HL-60 (cell line): ENCODE measurements at regions not wholly inside any gene's neighbourhood (a gene's known extent, or its start where the extent isn't known, plus 50 kb on each side); places are given as distances from the start of the nearest gene placed in this dataset.
"Not testable (repeated sequence)": the region's sequence is repeated elsewhere in the genome, so short reads cannot be mapped to it uniquely, and the experiment has no call there.

ENCODE experiments used
- DNase-seq, 2 experiments: peaks; one replicate each; pipeline ENCODE4 v3.0.0-alpha.2; 2010 to 2020; ENCODE audit warnings: low read depth in 1 of 2, low spot score in 1 of 2
- H3K27ac ChIP-seq: fragments of 250-450 bp; sonication (Bioruptor Pico); replicated peaks from 2 replicates; pipeline ENCODE4 v1.5.1; 2020; ENCODE audit warnings: mild to moderate bottlenecking, moderate library complexity
- H3K27me3 ChIP-seq: fragments of 250-450 bp; sonication (Bioruptor Pico); 2 replicates; pipeline ENCODE4 v1.5.1; 2021; ENCODE audit warnings: mild to moderate bottlenecking, moderate library complexity; ENCODE audit not compliant: insufficient read depth, poor library complexity, severe bottlenecking
- H3K4me3 ChIP-seq: replicated peaks from 2 replicates; pipeline ENCODE4 v1.5.1; 2011; ENCODE audit warnings: mild to moderate bottlenecking, control low read depth, low read length; ENCODE audit not compliant: insufficient read depth
- GABPA ChIP-seq: IDR thresholded peaks from 2 replicates; pipeline ENCODE4 v1.6.1; 2012; ENCODE audit warnings: low read depth
- POLR2AphosphoS5 ChIP-seq: IDR thresholded peaks from 2 replicates; pipeline ENCODE4 v1.6.1; 2012; ENCODE audit warnings: low read depth
- SPI1 ChIP-seq: IDR thresholded peaks from 2 replicates; pipeline ENCODE4 v1.6.1; 2012; ENCODE audit warnings: low read depth, mild to moderate bottlenecking, borderline replicate concordance
- TF ChIP-seq, protein P1 (sequence below): IDR thresholded peaks from 2 replicates; pipeline ENCODE4 v1.6.1; 2012; ENCODE audit warnings: low read depth; ENCODE audit not compliant: insufficient replicate concordance
- TF ChIP-seq, protein P2 (sequence below): IDR thresholded peaks from one replicate; pipeline ENCODE4 v1.5.1; 2011; ENCODE audit warnings: low read length, control low read depth, inconsistent platforms; ENCODE audit not compliant: insufficient read depth

DNA sequence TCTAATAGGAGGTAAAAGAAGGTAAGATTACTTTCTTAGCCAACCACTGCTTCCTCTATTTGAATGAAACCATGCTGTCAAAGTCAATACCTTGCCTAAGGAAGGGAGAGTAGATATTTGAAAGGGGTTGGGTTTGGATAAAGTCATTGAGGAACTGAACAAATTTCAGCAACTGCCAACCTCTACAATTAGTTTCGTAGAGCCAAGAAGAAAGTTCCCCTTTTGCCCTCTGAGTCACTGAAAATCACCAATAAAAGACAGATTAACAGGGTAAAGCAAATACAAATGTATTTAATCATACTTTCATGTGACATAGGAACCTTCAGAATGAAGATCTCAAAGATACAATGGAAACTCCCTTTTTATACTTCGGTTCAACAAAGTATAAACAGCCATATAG lies 615.7 kb downstream of the GABRG2 start:
- Histone ChIP-seq H3K27ac (no peak overlapping the region), H3K27me3 (no peaks in the 10 kb centered on the region), H3K4me3 (no peak overlapping the region)
- TF ChIP-seq, protein P1, sequence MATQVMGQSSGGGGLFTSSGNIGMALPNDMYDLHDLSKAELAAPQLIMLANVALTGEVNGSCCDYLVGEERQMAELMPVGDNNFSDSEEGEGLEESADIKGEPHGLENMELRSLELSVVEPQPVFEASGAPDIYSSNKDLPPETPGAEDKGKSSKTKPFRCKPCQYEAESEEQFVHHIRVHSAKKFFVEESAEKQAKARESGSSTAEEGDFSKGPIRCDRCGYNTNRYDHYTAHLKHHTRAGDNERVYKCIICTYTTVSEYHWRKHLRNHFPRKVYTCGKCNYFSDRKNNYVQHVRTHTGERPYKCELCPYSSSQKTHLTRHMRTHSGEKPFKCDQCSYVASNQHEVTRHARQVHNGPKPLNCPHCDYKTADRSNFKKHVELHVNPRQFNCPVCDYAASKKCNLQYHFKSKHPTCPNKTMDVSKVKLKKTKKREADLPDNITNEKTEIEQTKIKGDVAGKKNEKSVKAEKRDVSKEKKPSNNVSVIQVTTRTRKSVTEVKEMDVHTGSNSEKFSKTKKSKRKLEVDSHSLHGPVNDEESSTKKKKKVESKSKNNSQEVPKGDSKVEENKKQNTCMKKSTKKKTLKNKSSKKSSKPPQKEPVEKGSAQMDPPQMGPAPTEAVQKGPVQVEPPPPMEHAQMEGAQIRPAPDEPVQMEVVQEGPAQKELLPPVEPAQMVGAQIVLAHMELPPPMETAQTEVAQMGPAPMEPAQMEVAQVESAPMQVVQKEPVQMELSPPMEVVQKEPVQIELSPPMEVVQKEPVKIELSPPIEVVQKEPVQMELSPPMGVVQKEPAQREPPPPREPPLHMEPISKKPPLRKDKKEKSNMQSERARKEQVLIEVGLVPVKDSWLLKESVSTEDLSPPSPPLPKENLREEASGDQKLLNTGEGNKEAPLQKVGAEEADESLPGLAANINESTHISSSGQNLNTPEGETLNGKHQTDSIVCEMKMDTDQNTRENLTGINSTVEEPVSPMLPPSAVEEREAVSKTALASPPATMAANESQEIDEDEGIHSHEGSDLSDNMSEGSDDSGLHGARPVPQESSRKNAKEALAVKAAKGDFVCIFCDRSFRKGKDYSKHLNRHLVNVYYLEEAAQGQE: no peak
- no peak for TF ChIP-seq SPI1
- TF ChIP-seq, protein P2, sequence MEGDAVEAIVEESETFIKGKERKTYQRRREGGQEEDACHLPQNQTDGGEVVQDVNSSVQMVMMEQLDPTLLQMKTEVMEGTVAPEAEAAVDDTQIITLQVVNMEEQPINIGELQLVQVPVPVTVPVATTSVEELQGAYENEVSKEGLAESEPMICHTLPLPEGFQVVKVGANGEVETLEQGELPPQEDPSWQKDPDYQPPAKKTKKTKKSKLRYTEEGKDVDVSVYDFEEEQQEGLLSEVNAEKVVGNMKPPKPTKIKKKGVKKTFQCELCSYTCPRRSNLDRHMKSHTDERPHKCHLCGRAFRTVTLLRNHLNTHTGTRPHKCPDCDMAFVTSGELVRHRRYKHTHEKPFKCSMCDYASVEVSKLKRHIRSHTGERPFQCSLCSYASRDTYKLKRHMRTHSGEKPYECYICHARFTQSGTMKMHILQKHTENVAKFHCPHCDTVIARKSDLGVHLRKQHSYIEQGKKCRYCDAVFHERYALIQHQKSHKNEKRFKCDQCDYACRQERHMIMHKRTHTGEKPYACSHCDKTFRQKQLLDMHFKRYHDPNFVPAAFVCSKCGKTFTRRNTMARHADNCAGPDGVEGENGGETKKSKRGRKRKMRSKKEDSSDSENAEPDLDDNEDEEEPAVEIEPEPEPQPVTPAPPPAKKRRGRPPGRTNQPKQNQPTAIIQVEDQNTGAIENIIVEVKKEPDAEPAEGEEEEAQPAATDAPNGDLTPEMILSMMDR: no peak
- no peak for TF ChIP-seq POLR2AphosphoS5
- no peak for TF ChIP-seq GABPA
- no peak for DNase-seq

DNA sequence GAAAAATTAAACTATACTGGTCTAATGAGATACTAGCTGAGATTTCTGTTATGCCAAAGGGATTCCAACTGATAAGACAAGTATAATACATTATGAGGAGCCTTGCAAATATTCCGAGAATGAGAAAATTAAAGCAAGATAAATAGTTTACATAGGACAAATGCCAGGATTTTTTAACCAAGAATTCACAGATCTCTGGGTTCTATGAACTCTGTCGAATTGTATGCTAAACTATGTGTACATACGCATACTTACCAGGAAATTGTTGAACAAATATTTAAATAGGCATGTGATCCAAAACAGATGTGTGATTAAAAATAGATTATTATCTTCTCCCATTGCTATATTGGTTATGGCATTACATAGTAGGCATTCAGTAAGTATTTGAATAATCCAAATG lies 616.6 kb downstream of the GABRG2 start:
- no peak overlapping the region for H3K27ac ChIP-seq
- TF ChIP-seq GABPA (no peak), POLR2AphosphoS5 (no peak), SPI1 (no peak)
- TF ChIP-seq, protein P2: no peak
- TF ChIP-seq, protein P1: no peak
- no peak for DNase-seq
- H3K4me3 ChIP-seq: no peak overlapping the region
- H3K27me3 ChIP-seq: no peaks in the 10 kb centered on the region

DNA sequence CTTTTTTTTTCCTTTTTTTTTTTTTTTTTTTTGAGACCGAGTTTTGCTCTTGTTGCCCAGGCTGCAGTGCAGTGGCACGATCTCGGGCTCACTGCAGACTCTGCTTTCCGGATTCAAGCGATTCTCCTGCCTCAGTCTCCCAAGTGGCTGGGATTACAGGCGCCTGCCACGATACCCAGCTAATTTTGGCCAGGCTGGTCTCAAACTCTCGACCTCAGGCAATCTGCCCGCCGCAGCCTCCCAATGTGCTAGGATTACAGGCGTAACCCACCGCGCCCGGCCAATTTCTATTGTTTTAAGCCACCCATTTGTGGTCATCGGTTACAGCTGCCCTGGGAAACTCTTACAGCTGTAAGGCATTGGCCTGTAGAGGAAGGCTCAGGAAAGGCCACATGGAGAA lies 617.7 kb downstream of the GABRG2 start:
- H3K4me3 ChIP-seq: no peak overlapping the region
- H3K27me3 ChIP-seq: no peaks in the 10 kb centered on the region
- TF ChIP-seq POLR2AphosphoS5 (no peak), SPI1 (no peak), GABPA (no peak)
- TF ChIP-seq, protein P1: no peak
- TF ChIP-seq, protein P2: no peak
- DNase-seq: no peak
- no peak overlapping the region for H3K27ac ChIP-seq

DNA sequence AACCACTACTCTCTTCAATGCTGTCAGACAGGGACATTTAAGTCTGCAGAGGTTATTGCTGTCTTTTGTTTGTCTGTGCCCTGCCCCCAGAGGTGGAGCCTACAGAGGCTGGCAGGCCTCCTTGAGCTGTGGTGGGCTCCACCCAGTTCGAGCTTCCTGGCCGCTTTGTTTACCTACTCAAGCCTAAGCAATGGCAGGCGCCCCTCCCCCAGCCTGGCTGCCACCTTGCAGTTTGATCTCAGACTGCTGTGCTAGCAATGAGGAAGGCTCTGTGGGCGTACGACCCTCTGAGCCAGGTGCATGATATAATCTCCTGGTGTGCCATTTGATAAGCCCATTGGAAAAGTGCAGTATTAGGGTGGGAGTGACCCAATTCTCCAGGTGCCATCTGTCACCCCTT lies 628.7 kb downstream of the GABRG2 start:
- not testable (repeated sequence) for H3K27ac ChIP-seq, H3K4me3 ChIP-seq

More for the DNA sequence above, 628.7 kb downstream of the GABRG2 start:
- H3K27me3 ChIP-seq, DNase-seq: not testable (repeated sequence)
